SK-N-SH (cell line): ENCODE measurements at regions not wholly inside any gene's neighbourhood (a gene's known extent, or its start where the extent isn't known, plus 50 kb on each side); places are given as distances from the start of the nearest gene placed in this dataset.

Experiments used
- CTCF ChIA-PET: fragments of 300-600, 350-600 bp; formaldehyde crosslinking; extraction: SDS; loops from one replicate; lab custom pipeline; 2021; lab: Yijun Ruan, JAX
- POLR2A ChIA-PET: fragments of 350-600 bp; sonication (Branson Sonifier 250); formaldehyde crosslinking; extraction: SDS; loops from one replicate; lab custom pipeline; 2020; ENCODE audit warnings: antibody characterized with exemption, inconsistent platforms; lab: Yijun Ruan, JAX
- DNase-seq: peaks from one replicate; pipeline ENCODE4 v3.0.0; 2012
- H2AFZ ChIP-seq: fragments of 200-600 bp; sonication (generic); 2 replicates; pipeline ENCODE4 v1.8.1; 2016; ENCODE audit warnings: antibody characterized with exemption, mild to moderate bottlenecking, low read depth
- H3F3A ChIP-seq: fragments of 200-600 bp; sonication (generic); replicated peaks from 2 replicates; pipeline ENCODE3; 2016; ENCODE audit warnings: antibody characterized with exemption, mild to moderate bottlenecking; ENCODE audit not compliant: insufficient read depth
- H3K27ac ChIP-seq, 2 experiments: fragments of 200-500 bp in 1 of 2; fragments of 200-600 bp in 1 of 2; sonication (Bioruptor generic) in 1 of 2; sonication (generic), shearing (Covaris generic) in 1 of 2; 2 replicates each; pipeline versions ENCODE4 v1.5.1 to v1.6.1; 2014 to 2016; ENCODE audit warnings: low read depth in 2 of 2, inconsistent platforms in 1 of 2, low read length in 1 of 2, mild to moderate bottlenecking in 1 of 2, mixed read lengths in 1 of 2
- H3K27me3 ChIP-seq: fragments of 200-600 bp; sonication (generic), shearing (Covaris generic); 2 replicates; pipeline ENCODE4 v1.6.1; 2016; ENCODE audit warnings: mixed run types; ENCODE audit not compliant: insufficient read depth
- H3K36me3 ChIP-seq, 2 experiments: fragments of 200-500 bp in 1 of 2; fragments of 200-600 bp in 1 of 2; sonication (Bioruptor generic) in 1 of 2; sonication (generic) in 1 of 2; replicated peaks in 1 of 2; 2 replicates each; pipeline versions ENCODE3 to v1.5.1; 2014 to 2016; ENCODE audit warnings: low read length in 1 of 2, mild to moderate bottlenecking in 1 of 2; ENCODE audit not compliant: insufficient read depth in 2 of 2, control insufficient read depth in 1 of 2
- H3K4me1 ChIP-seq, 2 experiments: fragments of 200-500 bp in 1 of 2; fragments of 200-600 bp in 1 of 2; sonication (Bioruptor generic) in 1 of 2; sonication (generic), shearing (Covaris generic) in 1 of 2; 2 replicates each; pipeline versions ENCODE4 v1.5.1 to v1.6.1; 2014 to 2016; ENCODE audit warnings: low read depth in 1 of 2, low read length in 1 of 2, mixed run types in 1 of 2; ENCODE audit not compliant: insufficient read depth in 2 of 2, control insufficient read depth in 1 of 2
- H3K4me2 ChIP-seq: fragments of 200-600 bp; sonication (generic), shearing (Covaris generic); 2 replicates; pipeline ENCODE4 v1.6.1; 2017; ENCODE audit warnings: mixed run types
- H3K4me3 ChIP-seq, 2 experiments: fragments of 200-500 bp in 1 of 2; fragments of 200-600 bp in 1 of 2; sonication (Bioruptor generic) in 1 of 2; sonication (generic), shearing (Covaris generic) in 1 of 2; 2 replicates each; pipeline versions ENCODE4 v1.5.1 to v1.8.1; 2014 to 2016; ENCODE audit warnings: low read depth in 2 of 2, inconsistent platforms in 1 of 2, low read length in 1 of 2, mild to moderate bottlenecking in 1 of 2, mixed read lengths in 1 of 2, moderate library complexity in 1 of 2
- H3K79me2 ChIP-seq: fragments of 200-600 bp; sonication (generic); 2 replicates; pipeline ENCODE4 v1.8.1; 2017; ENCODE audit warnings: mild to moderate bottlenecking; ENCODE audit not compliant: insufficient read depth
- H3K9ac ChIP-seq: fragments of 200-600 bp; sonication (generic); 2 replicates; pipeline ENCODE4 v1.6.1; 2017; ENCODE audit warnings: mixed run types
- H3K9me2 ChIP-seq: fragments of 200-600 bp; sonication (generic); 2 replicates; pipeline ENCODE4 v1.6.1; 2017; ENCODE audit warnings: mixed run types
- H3K9me3 ChIP-seq: fragments of 200-600 bp; sonication (generic); 2 replicates; pipeline ENCODE4 v1.6.1; 2017; ENCODE audit warnings: mixed run types, mild to moderate bottlenecking, moderate library complexity
- H4K20me1 ChIP-seq: fragments of 200-600 bp; sonication (generic); 2 replicates; pipeline ENCODE4 v1.6.1; 2017; ENCODE audit warnings: mild to moderate bottlenecking, mixed run types; ENCODE audit not compliant: insufficient read depth
- CTCF ChIP-seq: fragments of 200-600 bp; sonication (generic); IDR thresholded peaks from 2 replicates; pipeline ENCODE4 v1.6.1; 2017; ENCODE audit warnings: antibody characterized with exemption, mild to moderate bottlenecking, moderate library complexity
- FOXJ3 ChIP-seq: sonication (generic); formaldehyde crosslinking; IDR thresholded peaks from 2 replicates; pipeline ENCODE4 v1.5.1; 2020; ENCODE audit warnings: mild to moderate bottlenecking, missing genetic modification reagents
- FOXM1 ChIP-seq: IDR thresholded peaks from 2 replicates; pipeline ENCODE4 v1.4.0; 2012; ENCODE audit warnings: low read depth, mild to moderate bottlenecking
- GABPA ChIP-seq: IDR thresholded peaks from 2 replicates; pipeline ENCODE4 v1.4.0; 2012; ENCODE audit warnings: low read depth, mild to moderate bottlenecking
- GATA2 ChIP-seq: sonication (generic); formaldehyde crosslinking; IDR thresholded peaks from 2 replicates; pipeline ENCODE4 v1.5.0; 2020; ENCODE audit warnings: mild to moderate bottlenecking, missing genetic modification reagents
- JUND ChIP-seq: IDR thresholded peaks from 2 replicates; pipeline ENCODE4 v1.4.0; 2012
- MXI1 ChIP-seq: IDR thresholded peaks from 2 replicates; pipeline ENCODE4 v1.6.1; 2012; ENCODE audit warnings: mild to moderate bottlenecking, low read depth, low read length, improper control_type of control experiment
- NRF1 ChIP-seq: IDR thresholded peaks from 2 replicates; pipeline ENCODE4 v1.6.1; 2012; ENCODE audit warnings: low read depth, mild to moderate bottlenecking, low read length
- PBX3 ChIP-seq: IDR thresholded peaks from 2 replicates; pipeline ENCODE4; 2012
- RCOR1 ChIP-seq: fragments of 150-350 bp; IDR thresholded peaks from 2 replicates; pipeline ENCODE4 v1.6.1; 2017; ENCODE audit warnings: antibody characterized with exemption, low read length
- RFX5 ChIP-seq: IDR thresholded peaks from 2 replicates; pipeline ENCODE4 v1.6.1; 2012; ENCODE audit warnings: mild to moderate bottlenecking, improper control_type of control experiment, low read length
- SIN3A ChIP-seq: IDR thresholded peaks from 2 replicates; pipeline ENCODE4 v1.6.1; 2012; ENCODE audit warnings: low read depth, mild to moderate bottlenecking, low read length, moderate library complexity, borderline replicate concordance
- TCF12 ChIP-seq: IDR thresholded peaks from 2 replicates; pipeline ENCODE4 v1.4.0; 2012
- TEAD4 ChIP-seq: IDR thresholded peaks from 2 replicates; pipeline ENCODE4 v1.4.0; 2012; ENCODE audit warnings: mild to moderate bottlenecking, borderline replicate concordance; ENCODE audit not compliant: insufficient read depth
- WGBS: methylation state at CpG from one replicate; pipeline ENCODE4 v1.1.6; 2017; ENCODE audit warnings: low lambda C conversion rate; 5-methylcytosine and 5-hydroxymethylcytosine counted together
- TF ChIP-seq, protein P1 (sequence below): IDR thresholded peaks from 2 replicates; pipeline ENCODE4 v1.6.1; 2012; ENCODE audit warnings: mild to moderate bottlenecking, low read depth, low read length, moderate library complexity

GRCh38 chr6:165117121-165117520, 192.3 kb downstream of the C6orf118 start:
- H3K27ac ChIP-seq = no peak overlapping the region
- no peak overlapping the region for H3K4me2 ChIP-seq
- no peak overlapping the region for H3K9ac ChIP-seq
- H3K9me3 ChIP-seq = peaks cover 9% of the 10 kb centered on the region; the same call in 1 of the 2 replicates
- no peaks in the 10 kb centered on the region for H3K79me2 ChIP-seq
- H3F3A ChIP-seq = no peaks in the 10 kb centered on the region
- no peaks in the 10 kb centered on the region for H3K4me1 ChIP-seq
- no peaks in the 10 kb centered on the region for H3K9me2 ChIP-seq
- H3K36me3 ChIP-seq = no peaks in the 10 kb centered on the region
- H3K27me3 ChIP-seq = no peaks in the 10 kb centered on the region
- WGBS = 4% methylated on average over 2 of the region's 2 CpGs
- no peak for DNase-seq
- no peak overlapping the region for H3K4me3 ChIP-seq
- H4K20me1 ChIP-seq = no peaks in the 10 kb centered on the region
- ChIA-PET POLR2A (no interaction called here), CTCF (interaction anchor here (1.0 kb wide), 1 partner anchor 62 kb away, joined by 3 read pairs; no protein-coding TSS in a partner anchor)
- TF ChIP-seq GABPA (no peak), MXI1 (no peak), JUND (no peak), GATA2 (CRISPR knock-in tag) (no peak)
- TF ChIP-seq, protein P1, sequence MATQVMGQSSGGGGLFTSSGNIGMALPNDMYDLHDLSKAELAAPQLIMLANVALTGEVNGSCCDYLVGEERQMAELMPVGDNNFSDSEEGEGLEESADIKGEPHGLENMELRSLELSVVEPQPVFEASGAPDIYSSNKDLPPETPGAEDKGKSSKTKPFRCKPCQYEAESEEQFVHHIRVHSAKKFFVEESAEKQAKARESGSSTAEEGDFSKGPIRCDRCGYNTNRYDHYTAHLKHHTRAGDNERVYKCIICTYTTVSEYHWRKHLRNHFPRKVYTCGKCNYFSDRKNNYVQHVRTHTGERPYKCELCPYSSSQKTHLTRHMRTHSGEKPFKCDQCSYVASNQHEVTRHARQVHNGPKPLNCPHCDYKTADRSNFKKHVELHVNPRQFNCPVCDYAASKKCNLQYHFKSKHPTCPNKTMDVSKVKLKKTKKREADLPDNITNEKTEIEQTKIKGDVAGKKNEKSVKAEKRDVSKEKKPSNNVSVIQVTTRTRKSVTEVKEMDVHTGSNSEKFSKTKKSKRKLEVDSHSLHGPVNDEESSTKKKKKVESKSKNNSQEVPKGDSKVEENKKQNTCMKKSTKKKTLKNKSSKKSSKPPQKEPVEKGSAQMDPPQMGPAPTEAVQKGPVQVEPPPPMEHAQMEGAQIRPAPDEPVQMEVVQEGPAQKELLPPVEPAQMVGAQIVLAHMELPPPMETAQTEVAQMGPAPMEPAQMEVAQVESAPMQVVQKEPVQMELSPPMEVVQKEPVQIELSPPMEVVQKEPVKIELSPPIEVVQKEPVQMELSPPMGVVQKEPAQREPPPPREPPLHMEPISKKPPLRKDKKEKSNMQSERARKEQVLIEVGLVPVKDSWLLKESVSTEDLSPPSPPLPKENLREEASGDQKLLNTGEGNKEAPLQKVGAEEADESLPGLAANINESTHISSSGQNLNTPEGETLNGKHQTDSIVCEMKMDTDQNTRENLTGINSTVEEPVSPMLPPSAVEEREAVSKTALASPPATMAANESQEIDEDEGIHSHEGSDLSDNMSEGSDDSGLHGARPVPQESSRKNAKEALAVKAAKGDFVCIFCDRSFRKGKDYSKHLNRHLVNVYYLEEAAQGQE = no peak
- no peak overlapping the region for H2AFZ ChIP-seq

DNA sequence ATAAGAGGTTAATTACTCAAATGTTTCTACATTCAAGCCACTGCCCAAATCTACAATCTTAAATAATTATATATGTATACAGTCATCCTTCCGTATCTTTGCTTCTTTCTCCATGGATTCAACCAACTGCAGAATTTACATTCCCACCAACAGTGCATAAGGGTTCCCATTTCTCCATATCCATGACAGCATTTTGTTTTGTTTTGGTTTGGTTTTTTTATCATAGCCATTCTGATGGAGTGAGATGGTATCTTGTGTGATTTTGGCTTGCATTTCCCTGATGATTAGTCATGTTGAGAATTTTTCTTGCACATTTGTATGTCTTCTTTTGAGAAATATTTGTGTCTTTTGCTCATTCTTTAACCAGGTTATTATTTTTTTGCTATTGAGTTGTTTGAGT, 198.5 kb downstream of the C6orf118 start:
- no peak overlapping the region for H3K4me3 ChIP-seq
- H3K4me2 ChIP-seq = no peak overlapping the region
- no peaks in the 10 kb centered on the region for H3K79me2 ChIP-seq
- no peak for TF ChIP-seq PBX3
- TF ChIP-seq RCOR1 = no peak
- TF ChIP-seq CTCF = no peak
- no peak for TF ChIP-seq RFX5
- TF ChIP-seq TEAD4 = no peak
- TF ChIP-seq FOXM1 = no peak
- TF ChIP-seq TCF12 = no peak
- TF ChIP-seq NRF1 = no peak
- TF ChIP-seq FOXJ3 (CRISPR knock-in tag) = no peak
- TF ChIP-seq SIN3A = no peak
- H3K9ac ChIP-seq = no peak overlapping the region
- H3F3A ChIP-seq = no peaks in the 10 kb centered on the region
- no peak overlapping the region for H3K27ac ChIP-seq
- no peaks in the 10 kb centered on the region for H3K36me3 ChIP-seq
- ChIA-PET CTCF (no interaction called here), POLR2A (no interaction called here)
- H3K27me3 ChIP-seq = no peaks in the 10 kb centered on the region
- no peak for DNase-seq
- WGBS = 22% methylated on average over 1 of the region's 1 CpG
- H4K20me1 ChIP-seq = no peaks in the 10 kb centered on the region
- H3K4me1 ChIP-seq = no peaks in the 10 kb centered on the region
- H3K9me3 ChIP-seq = peaks cover 9% of the 10 kb centered on the region; the same call in 1 of the 2 replicates
- no peaks in the 10 kb centered on the region for H3K9me2 ChIP-seq
- H2AFZ ChIP-seq = no peak overlapping the region
